Stomach smooth muscle (tissue), 2 donors: ENCODE measurements at regions not wholly inside any gene's neighbourhood (a gene's known extent, or its start where the extent isn't known, plus 50 kb on each side); places are given as distances from the start of the nearest gene placed in this dataset.

Experiments used
- H3K27ac ChIP-seq: one replicate; pipeline ENCODE4 v1.7.0; 2013; ENCODE audit warnings: mild to moderate bottlenecking, low read length, inconsistent platforms
- H3K27me3 ChIP-seq, 2 donors: one replicate each; pipeline ENCODE4 v1.7.0; 2013; ENCODE audit warnings: low read length in 2 of 2; ENCODE audit not compliant: insufficient read depth in 2 of 2, control insufficient read depth in 1 of 2
- H3K36me3 ChIP-seq, 2 donors: one replicate each; pipeline ENCODE4 v1.7.0; 2013; ENCODE audit warnings: low read length in 2 of 2; ENCODE audit not compliant: control insufficient read depth in 2 of 2, insufficient read depth in 2 of 2
- H3K4me1 ChIP-seq: one replicate; pipeline ENCODE4 v1.7.0; 2013; ENCODE audit warnings: low read length; ENCODE audit not compliant: control insufficient read depth, insufficient read depth
- H3K4me3 ChIP-seq, 2 donors: one replicate each; pipeline ENCODE4 v1.7.0; 2013; ENCODE audit warnings: low read length in 2 of 2
- H3K9ac ChIP-seq, 2 donors: one replicate each; pipeline ENCODE4 v1.7.0; 2013; ENCODE audit warnings: low read length in 2 of 2, mild to moderate bottlenecking in 1 of 2
- H3K9me3 ChIP-seq, 2 donors: one replicate each; pipeline ENCODE4 v1.7.0; 2013; ENCODE audit warnings: low read length in 2 of 2; ENCODE audit not compliant: control insufficient read depth in 2 of 2
- donor health status: healthy.
- donor health status: Pancreatic carcinoma.

- no peak overlapping the region for H3K4me3 ChIP-seq
- no peaks in the 10 kb centered on the region for H3K36me3 ChIP-seq
- H3K9me3 ChIP-seq = peaks cover 6 to 12% of the 10 kb centered on the region in 2 donors
- peaks cover 3 to 21% of the 10 kb centered on the region in 2 donors for H3K27me3 ChIP-seq
- H3K9ac ChIP-seq = no peak overlapping the region
- H3K27ac ChIP-seq = no peak overlapping the region
- H3K4me1 ChIP-seq = no peaks in the 10 kb centered on the region
Observed at GRCh38 chr5:176711883-176712282, 64.6 kb downstream of the TSPAN17 start.

GRCh38 chr5:176712546-176713304 lies 65.4 kb downstream of the TSPAN17 start:
- no peak overlapping the region for H3K9ac ChIP-seq
- H3K9me3 ChIP-seq = peaks cover 6 to 12% of the 10 kb centered on the region in 2 donors
- no peaks in the 10 kb centered on the region for H3K36me3 ChIP-seq
- no peak overlapping the region for H3K4me3 ChIP-seq
- H3K27ac ChIP-seq = no peak overlapping the region
- no peaks in the 10 kb centered on the region for H3K4me1 ChIP-seq
- H3K27me3 ChIP-seq = peaks cover 3 to 25% of the 10 kb centered on the region in 2 donors

- Histone ChIP-seq H3K27ac (no peak overlapping the region), H3K9me3 (peaks cover 6 to 12% of the 10 kb centered on the region in 2 donors), H3K4me1 (no peaks in the 10 kb centered on the region), H3K4me3 (no peak overlapping the region), H3K36me3 (no peaks in the 10 kb centered on the region), H3K27me3 (peaks cover 3 to 23% of the 10 kb centered on the region in 2 donors), H3K9ac (no peak overlapping the region)
Observed at GRCh38 chr5:176713409-176713808, 66.1 kb downstream of the TSPAN17 start.

GRCh38 chr5:176714067-176714466 lies 66.8 kb downstream of the TSPAN17 start:
- Histone ChIP-seq H3K9ac (no peak overlapping the region), H3K4me1 (no peaks in the 10 kb centered on the region), H3K27me3 (peaks cover 3 to 23% of the 10 kb centered on the region in 2 donors), H3K4me3 (no peak overlapping the region), H3K9me3 (peaks cover 6 to 12% of the 10 kb centered on the region in 2 donors), H3K27ac (no peak overlapping the region), H3K36me3 (no peaks in the 10 kb centered on the region)

GRCh38 chr5:176716320-176716719 lies 69.0 kb downstream of the TSPAN17 start:
- Histone ChIP-seq H3K9me3 (peaks cover 6 to 12% of the 10 kb centered on the region in 2 donors), H3K36me3 (no peaks in the 10 kb centered on the region), H3K4me1 (no peaks in the 10 kb centered on the region), H3K9ac (no peak overlapping the region), H3K27ac (no peak overlapping the region), H3K4me3 (no peak overlapping the region), H3K27me3 (peaks cover 6 to 23% of the 10 kb centered on the region in 2 donors)

GRCh38 chr5:176719113-176719739 lies 71.9 kb downstream of the TSPAN17 start:
- Histone ChIP-seq H3K36me3 (no peaks in the 10 kb centered on the region), H3K9ac (no peak overlapping the region), H3K27me3 (peaks cover 11 to 20% of the 10 kb centered on the region in 2 donors), H3K27ac (no peak overlapping the region), H3K9me3 (peaks cover 0 to 2% of the 10 kb centered on the region in 2 donors), H3K4me3 (no peak overlapping the region), H3K4me1 (peaks cover 2% of the 10 kb centered on the region)

- Histone ChIP-seq H3K9ac (no peak overlapping the region), H3K9me3 (no peaks in the 10 kb centered on the region), H3K36me3 (no peaks in the 10 kb centered on the region), H3K27me3 (peaks cover 15 to 27% of the 10 kb centered on the region in 2 donors), H3K4me3 (no peak overlapping the region), H3K27ac (no peak overlapping the region), H3K4me1 (peaks cover 2% of the 10 kb centered on the region)
Observed at GRCh38 chr5:176721509-176721908, 74.2 kb downstream of the TSPAN17 start.

- Histone ChIP-seq H3K27me3 (peaks cover 21 to 22% of the 10 kb centered on the region in 2 donors), H3K36me3 (no peaks in the 10 kb centered on the region), H3K4me3 (no peak overlapping the region), H3K9me3 (no peaks in the 10 kb centered on the region), H3K9ac (no peak overlapping the region), H3K27ac (no peak overlapping the region), H3K4me1 (peaks cover 2% of the 10 kb centered on the region)
Observed at GRCh38 chr5:176722757-176723156, 75.5 kb downstream of the TSPAN17 start.

- no peak overlapping the region for H3K9ac ChIP-seq
- H3K36me3 ChIP-seq = no peaks in the 10 kb centered on the region
- no peak overlapping the region for H3K4me3 ChIP-seq
- H3K4me1 ChIP-seq = peaks cover 2% of the 10 kb centered on the region
- no peaks in the 10 kb centered on the region for H3K9me3 ChIP-seq
- H3K27me3 ChIP-seq = peaks cover 20 to 26% of the 10 kb centered on the region in 2 donors
- H3K27ac ChIP-seq = no peak overlapping the region
Observed at GRCh38 chr5:176723440-176723839, 76.2 kb downstream of the TSPAN17 start.

GRCh38 chr5:176724472-176724871 lies 77.2 kb downstream of the TSPAN17 start:
- no peak overlapping the region for H3K4me3 ChIP-seq
- H3K9me3 ChIP-seq = no peaks in the 10 kb centered on the region
- no peak overlapping the region for H3K9ac ChIP-seq
- H3K4me1 ChIP-seq = peaks cover 2% of the 10 kb centered on the region
- H3K36me3 ChIP-seq = no peaks in the 10 kb centered on the region
- peaks cover 24 to 26% of the 10 kb centered on the region in 2 donors for H3K27me3 ChIP-seq
- no peak overlapping the region for H3K27ac ChIP-seq
